Suprapubic skin (tissue), 4 donors: ENCODE measurements at regions not wholly inside any gene's neighbourhood (a gene's known extent, or its start where the extent isn't known, plus 50 kb on each side); places are given as distances from the start of the nearest gene placed in this dataset.

Experiments used
- DNase-seq, 2 donors: peaks; one replicate each; pipeline ENCODE4 v3.0.0-alpha.2; 2019; ENCODE audit warnings: low spot score in 2 of 2
- H3K27ac ChIP-seq: fragments of 200-600 bp; sonication (generic); one replicate; pipeline ENCODE4 v1.5.1; 2019
- H3K27me3 ChIP-seq: fragments of 200-600 bp; sonication (generic); one replicate; pipeline ENCODE4 v1.5.1; 2019
- H3K36me3 ChIP-seq: fragments of 200-600 bp; sonication (generic); one replicate; pipeline ENCODE4 v1.5.1; 2019
- H3K4me1 ChIP-seq: fragments of 200-600 bp; sonication (generic); one replicate; pipeline ENCODE4 v1.5.1; 2019
- H3K4me3 ChIP-seq: fragments of 200-600 bp; sonication (generic); one replicate; pipeline ENCODE4 v1.5.1; 2019; ENCODE audit warnings: mild to moderate bottlenecking
- H3K9me3 ChIP-seq: fragments of 200-600 bp; sonication (generic); one replicate; pipeline ENCODE4 v1.5.1; 2019
- CTCF ChIP-seq, 2 donors: fragments of 200-600 bp in 1 of 2; fragments of 450-650 bp in 1 of 2; sonication (generic) in 1 of 2; IDR thresholded peaks; one replicate each; pipeline ENCODE4 v1.5.1; 2016 to 2019; ENCODE audit warnings: antibody characterized with exemption in 2 of 2, mild to moderate bottlenecking in 1 of 2, moderate library complexity in 1 of 2
- EP300 ChIP-seq: sonication (generic); formaldehyde crosslinking; IDR thresholded peaks from one replicate; pipeline ENCODE4 v1.6.1; 2017; ENCODE audit warnings: antibody characterized with exemption
- POLR2A ChIP-seq, 2 donors: fragments of 450-650 bp; IDR thresholded peaks; one replicate each; pipeline ENCODE4 v1.6.1; 2017; ENCODE audit warnings: antibody characterized with exemption in 2 of 2, mild to moderate bottlenecking in 2 of 2, moderate library complexity in 2 of 2
- POLR2AphosphoS5 ChIP-seq, 3 donors: sonication (generic); formaldehyde crosslinking; IDR thresholded peaks; one replicate each; pipeline ENCODE4 v1.6.1; 2017; ENCODE audit warnings: antibody characterized with exemption in 3 of 3
- WGBS: methylation state at CpG from one replicate; pipeline ENCODE4 v1.1.5; 2018; 5-methylcytosine and 5-hydroxymethylcytosine counted together

- DNase-seq, result no peak
- TF ChIP-seq POLR2A (IDR thresholded peaks at IDR 0.05) (no peak), CTCF (IDR thresholded peaks at IDR 0.05) (no peak), EP300 (no peak), POLR2AphosphoS5 (IDR thresholded peaks at IDR 0.05) (no peak)
- Histone ChIP-seq H3K27me3 (no peaks in the 10 kb centered on the region), H3K4me3 (no peak overlapping the region), H3K9me3 (no peaks in the 10 kb centered on the region), H3K27ac (no peak overlapping the region), H3K4me1 (no peaks in the 10 kb centered on the region), H3K36me3 (no peaks in the 10 kb centered on the region)
- WGBS, result 74% methylated on average over 2 of the region's 2 CpGs
Observed at GRCh38 chr4:146096371-146096770, 79.1 kb upstream of the LSM6 start.

- no peak overlapping the region for H3K4me3 ChIP-seq
Observed at GRCh38 chr4:146095860-146096259, 79.7 kb upstream of the LSM6 start.

GRCh38 chr4:146095091-146095690 is 80.3 kb upstream of the LSM6 start:
- no peaks in the 10 kb centered on the region for H3K36me3 ChIP-seq
- TF ChIP-seq POLR2AphosphoS5 (IDR thresholded peaks at IDR 0.05) (no peak), CTCF (IDR thresholded peaks at IDR 0.05) (peak in 1 of 2 donors; percentile 40)
- H3K27me3 ChIP-seq, result no peaks in the 10 kb centered on the region
- H3K4me3 ChIP-seq, result no peak overlapping the region
- no peaks in the 10 kb centered on the region for H3K4me1 ChIP-seq
- no peaks in the 10 kb centered on the region for H3K9me3 ChIP-seq
- WGBS, result 60% methylated on average over 4 of the region's 4 CpGs
- DNase-seq, result no peak
- no peak overlapping the region for H3K27ac ChIP-seq

More at GRCh38 chr4:146095860-146096259, 79.7 kb upstream of the LSM6 start:
- Histone ChIP-seq H3K27me3 (no peaks in the 10 kb centered on the region), H3K27ac (no peak overlapping the region), H3K4me1 (no peaks in the 10 kb centered on the region), H3K36me3 (no peaks in the 10 kb centered on the region), H3K9me3 (no peaks in the 10 kb centered on the region)
- WGBS, result 94% methylated on average over 2 of the region's 2 CpGs
- DNase-seq, result no peak
- TF ChIP-seq POLR2A (IDR thresholded peaks at IDR 0.05) (no peak), EP300 (no peak), CTCF (IDR thresholded peaks at IDR 0.05) (no peak), POLR2AphosphoS5 (IDR thresholded peaks at IDR 0.05) (no peak)

GRCh38 chr4:146088690-146089089 is 86.8 kb upstream of the LSM6 start:
- no peaks in the 10 kb centered on the region for H3K27me3 ChIP-seq
- no peaks in the 10 kb centered on the region for H3K36me3 ChIP-seq
- no peaks in the 10 kb centered on the region for H3K4me1 ChIP-seq
- WGBS, result 94% methylated on average over 2 of the region's 2 CpGs
- TF ChIP-seq POLR2A (IDR thresholded peaks at IDR 0.05), result no peak
- TF ChIP-seq POLR2AphosphoS5 (IDR thresholded peaks at IDR 0.05), result no peak
- TF ChIP-seq CTCF (IDR thresholded peaks at IDR 0.05), result no peak
- no peak for TF ChIP-seq EP300
- no peak overlapping the region for H3K4me3 ChIP-seq
- no peaks in the 10 kb centered on the region for H3K9me3 ChIP-seq
- no peak overlapping the region for H3K27ac ChIP-seq
- DNase-seq, result no peak

- no peaks in the 10 kb centered on the region for H3K36me3 ChIP-seq
- TF ChIP-seq EP300, result no peak
- TF ChIP-seq POLR2A (IDR thresholded peaks at IDR 0.05), result no peak
- TF ChIP-seq POLR2AphosphoS5 (IDR thresholded peaks at IDR 0.05), result no peak
- no peak for TF ChIP-seq CTCF (IDR thresholded peaks at IDR 0.05)
- no peaks in the 10 kb centered on the region for H3K9me3 ChIP-seq
- H3K4me3 ChIP-seq, result no peak overlapping the region
- no peaks in the 10 kb centered on the region for H3K4me1 ChIP-seq
- DNase-seq, result no peak
- WGBS, result 85% methylated on average over 5 of the region's 5 CpGs
- H3K27me3 ChIP-seq, result no peaks in the 10 kb centered on the region
- H3K27ac ChIP-seq, result no peak overlapping the region
Observed at GRCh38 chr4:146087856-146088255, 87.7 kb upstream of the LSM6 start.
